ENCODE measurements at regions not wholly inside any gene's neighbourhood (a gene's known extent, or its start where the extent isn't known, plus 50 kb on each side); places are given as distances from the start of the nearest gene placed in this dataset.
A peak's percentile ranks its signal among the peaks of the same experiment; 100 is the strongest.

DNA sequence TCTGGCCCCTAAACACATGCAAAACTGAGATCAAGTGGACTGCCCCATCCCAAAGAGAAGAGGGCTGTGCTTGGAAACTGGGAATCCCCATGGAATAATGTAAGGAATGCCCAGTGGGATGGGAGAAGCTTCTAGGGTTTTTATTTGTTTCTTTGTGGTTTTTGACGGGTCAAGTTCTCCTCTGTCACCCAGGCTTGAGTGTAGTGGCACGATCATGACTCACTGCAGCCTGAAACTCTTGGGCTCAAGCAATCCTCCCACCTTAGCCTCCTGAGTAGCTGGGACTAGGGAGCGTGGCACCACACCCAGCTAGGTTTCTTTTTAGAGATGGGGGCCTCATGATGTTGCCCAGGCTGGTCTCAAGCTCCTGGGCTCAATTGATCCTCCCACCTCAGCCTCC, 101.7 kb upstream of the ZSWIM2 start:
- Histone ChIP-seq H3K27me3 (no peaks in the 10 kb centered on the region), H3K36me3 (no peaks in the 10 kb centered on the region), H3K4me3 (no peak overlapping the region), H3K9me3 (no peaks in the 10 kb centered on the region), H3K27ac (peak overlapping the region in 1 of 4 donors; percentile 3), H3K4me1 (peaks cover 0 to 5% (median 0%) of the 10 kb centered on the region in 4 donors)
- DNase-seq (no peak), ATAC-seq (ENCODE audit: low FRiP score in 2 of 2) (no peak)
- TF ChIP-seq POLR2AphosphoS5 (IDR thresholded peaks at IDR 0.05) (no peak), POLR2A (IDR thresholded peaks at IDR 0.05) (no peak), EP300 (IDR thresholded peaks at IDR 0.05) (no peak)
- TF ChIP-seq, protein P1, sequence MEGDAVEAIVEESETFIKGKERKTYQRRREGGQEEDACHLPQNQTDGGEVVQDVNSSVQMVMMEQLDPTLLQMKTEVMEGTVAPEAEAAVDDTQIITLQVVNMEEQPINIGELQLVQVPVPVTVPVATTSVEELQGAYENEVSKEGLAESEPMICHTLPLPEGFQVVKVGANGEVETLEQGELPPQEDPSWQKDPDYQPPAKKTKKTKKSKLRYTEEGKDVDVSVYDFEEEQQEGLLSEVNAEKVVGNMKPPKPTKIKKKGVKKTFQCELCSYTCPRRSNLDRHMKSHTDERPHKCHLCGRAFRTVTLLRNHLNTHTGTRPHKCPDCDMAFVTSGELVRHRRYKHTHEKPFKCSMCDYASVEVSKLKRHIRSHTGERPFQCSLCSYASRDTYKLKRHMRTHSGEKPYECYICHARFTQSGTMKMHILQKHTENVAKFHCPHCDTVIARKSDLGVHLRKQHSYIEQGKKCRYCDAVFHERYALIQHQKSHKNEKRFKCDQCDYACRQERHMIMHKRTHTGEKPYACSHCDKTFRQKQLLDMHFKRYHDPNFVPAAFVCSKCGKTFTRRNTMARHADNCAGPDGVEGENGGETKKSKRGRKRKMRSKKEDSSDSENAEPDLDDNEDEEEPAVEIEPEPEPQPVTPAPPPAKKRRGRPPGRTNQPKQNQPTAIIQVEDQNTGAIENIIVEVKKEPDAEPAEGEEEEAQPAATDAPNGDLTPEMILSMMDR (IDR thresholded peaks at IDR 0.05), result no peak
- 91 to 92% methylated on average over 3 of the region's 3 CpGs for WGBS, 2 donors

DNA sequence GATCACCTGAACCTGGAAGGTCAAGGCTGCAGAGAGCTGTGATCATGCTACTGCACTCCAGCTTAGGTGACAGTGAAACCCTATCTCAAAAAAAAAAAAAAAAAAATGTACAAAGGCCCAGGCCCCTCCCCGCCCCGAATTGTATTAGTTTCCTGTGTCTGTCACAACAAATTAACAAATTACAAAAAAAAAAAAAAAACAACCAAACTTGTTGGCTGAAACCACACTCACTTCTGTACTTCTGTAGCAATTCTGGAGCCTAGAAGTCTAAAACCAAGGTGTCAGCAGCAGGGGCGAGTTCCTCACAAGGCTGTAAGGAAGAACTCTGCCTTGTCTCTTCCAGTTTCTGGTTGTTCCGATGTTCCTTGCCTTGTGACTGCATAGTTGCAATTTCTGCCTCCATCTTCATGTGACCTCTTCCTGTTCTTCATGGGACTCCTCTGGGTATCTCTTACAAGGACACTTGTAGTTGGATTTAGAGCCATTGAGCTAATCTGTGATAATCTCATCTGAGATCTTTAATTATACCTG, 100.8 kb upstream of the ZSWIM2 start:
- Histone ChIP-seq H3K27me3 (no peaks in the 10 kb centered on the region), H3K4me3 (no peak overlapping the region), H3K36me3 (no peaks in the 10 kb centered on the region), H3K4me1 (peaks cover 0 to 5% (median 0%) of the 10 kb centered on the region in 4 donors), H3K27ac (no peak overlapping the region), H3K9me3 (no peaks in the 10 kb centered on the region)
- 57 to 62% methylated on average over 4 of the region's 4 CpGs for WGBS, 2 donors
- DNase-seq, result no peak
- TF ChIP-seq POLR2A (IDR thresholded peaks at IDR 0.05) (no peak), EP300 (IDR thresholded peaks at IDR 0.05) (no peak), POLR2AphosphoS5 (IDR thresholded peaks at IDR 0.05) (no peak)
- TF ChIP-seq, protein P1 (IDR thresholded peaks at IDR 0.05), result no peak
- ATAC-seq (ENCODE audit: low FRiP score in 2 of 2), result peak in 1 of 2 donors; percentile 69

DNA sequence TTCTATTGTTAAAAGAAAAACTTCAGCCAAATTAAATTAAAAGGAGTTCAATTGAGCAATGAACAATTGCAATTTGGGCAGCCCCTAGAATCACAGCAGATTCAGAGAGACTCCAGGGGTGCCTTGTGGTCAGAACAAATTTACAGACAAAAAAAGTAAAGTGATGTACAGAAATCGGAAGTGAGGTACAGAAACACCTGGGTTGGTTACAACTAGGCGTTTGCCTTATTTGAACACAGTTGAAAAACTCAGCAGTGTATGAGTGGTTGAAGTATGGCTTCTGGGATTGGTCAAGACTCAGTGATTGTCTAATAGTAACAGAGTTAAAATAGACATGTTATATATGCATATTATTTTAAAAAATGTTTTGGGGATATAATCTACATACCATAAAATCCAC, 98.5 kb upstream of the ZSWIM2 start:
- 88 to 89% methylated on average over 2 of the region's 2 CpGs for WGBS, 2 donors
- DNase-seq (no peak), ATAC-seq (ENCODE audit: low FRiP score in 2 of 2) (no peak)
- no peaks in the 10 kb centered on the region for H3K27me3 ChIP-seq
- TF ChIP-seq POLR2A (IDR thresholded peaks at IDR 0.05), result no peak
- no peak for TF ChIP-seq EP300 (IDR thresholded peaks at IDR 0.05)
- TF ChIP-seq POLR2AphosphoS5 (IDR thresholded peaks at IDR 0.05), result no peak
- TF ChIP-seq, protein P1 (IDR thresholded peaks at IDR 0.05), result no peak
- H3K4me1 ChIP-seq, result peaks cover 0 to 5% (median 0%) of the 10 kb centered on the region in 4 donors
- no peaks in the 10 kb centered on the region for H3K9me3 ChIP-seq
- H3K27ac ChIP-seq, result no peak overlapping the region
- H3K4me3 ChIP-seq, result no peak overlapping the region
- H3K36me3 ChIP-seq, result no peaks in the 10 kb centered on the region

DNA sequence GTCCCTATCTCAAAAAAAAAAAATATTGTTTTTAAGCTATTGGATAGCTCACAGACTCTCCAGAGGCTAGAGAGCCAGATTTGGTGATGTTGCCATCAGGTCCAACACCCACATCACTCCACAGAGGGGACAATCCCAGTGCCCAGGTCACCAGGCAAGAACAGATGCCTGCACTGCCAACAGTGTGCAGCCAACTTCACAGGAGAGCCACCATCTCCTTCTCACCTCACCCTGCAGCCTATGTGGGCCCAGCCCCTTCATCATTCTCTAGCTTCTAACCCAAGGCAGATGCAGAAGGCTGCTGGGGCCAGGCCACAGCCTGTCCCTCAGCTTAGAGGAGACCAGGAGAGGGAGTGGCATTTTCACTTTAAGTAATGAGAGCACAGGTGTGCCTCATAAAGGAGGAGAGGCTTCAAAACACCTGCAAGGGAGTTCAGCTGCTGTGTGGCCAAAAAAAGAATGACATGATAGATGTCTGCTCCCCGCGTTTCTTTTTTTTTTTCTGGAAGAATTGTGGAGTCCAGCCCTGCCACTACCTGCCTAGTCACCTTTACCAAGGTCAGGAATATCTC, 98.0 kb upstream of the ZSWIM2 start:
- no peak overlapping the region for H3K4me3 ChIP-seq
- no peak overlapping the region for H3K27ac ChIP-seq
- TF ChIP-seq, protein P1 (IDR thresholded peaks at IDR 0.05), result no peak
- TF ChIP-seq POLR2AphosphoS5 (IDR thresholded peaks at IDR 0.05), result no peak
- no peak for TF ChIP-seq EP300 (IDR thresholded peaks at IDR 0.05)
- no peak for TF ChIP-seq POLR2A (IDR thresholded peaks at IDR 0.05)
- 87 to 90% methylated on average over 2 of the region's 2 CpGs for WGBS, 2 donors
- DNase-seq, result no peak
- H3K4me1 ChIP-seq, result peaks cover 0 to under 1% (median 0%) of the 10 kb centered on the region in 4 donors
- no peaks in the 10 kb centered on the region for H3K36me3 ChIP-seq
- H3K27me3 ChIP-seq, result no peaks in the 10 kb centered on the region
- no peak for ATAC-seq (ENCODE audit: low FRiP score in 2 of 2)
- no peaks in the 10 kb centered on the region for H3K9me3 ChIP-seq

DNA sequence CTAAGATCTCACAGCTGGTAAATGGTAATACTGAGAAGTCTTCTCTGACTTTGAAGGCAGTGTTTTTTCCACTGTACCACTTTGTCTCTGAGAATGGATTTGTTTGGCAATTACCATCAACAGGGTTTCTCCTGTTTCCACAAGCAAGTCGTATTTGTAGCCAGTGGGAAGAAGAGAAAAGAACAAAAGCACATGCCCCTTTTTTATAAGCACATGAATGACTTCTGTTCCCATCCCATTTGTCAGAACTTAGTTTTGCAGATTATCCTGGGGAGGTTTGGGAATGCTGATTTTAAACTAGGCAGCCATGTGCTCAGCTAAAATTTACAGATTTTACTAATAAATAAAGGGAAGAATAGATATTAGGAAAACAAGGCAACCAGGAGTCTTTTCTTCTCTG, 92.9 kb upstream of the ZSWIM2 start:
- Histone ChIP-seq H3K27me3 (no peaks in the 10 kb centered on the region), H3K27ac (no peak overlapping the region), H3K4me1 (no peaks in the 10 kb centered on the region), H3K36me3 (no peaks in the 10 kb centered on the region), H3K4me3 (no peak overlapping the region), H3K9me3 (no peaks in the 10 kb centered on the region)
- TF ChIP-seq EP300 (IDR thresholded peaks at IDR 0.05) (no peak), POLR2A (IDR thresholded peaks at IDR 0.05) (no peak), POLR2AphosphoS5 (IDR thresholded peaks at IDR 0.05) (no peak)
- TF ChIP-seq, protein P1 (IDR thresholded peaks at IDR 0.05), result no peak
- DNase-seq, result no peak
- 53 to 67% methylated on average over 1 of the region's 1 CpG for WGBS, 2 donors
- ATAC-seq (ENCODE audit: low FRiP score in 2 of 2), result no peak

Measured in upper lobe of left lung (tissue), 6 donors.